WTC11 (cell line): ENCODE measurements at regions not wholly inside any gene's neighbourhood (a gene's known extent, or its start where the extent isn't known, plus 50 kb on each side); places are given as distances from the start of the nearest gene placed in this dataset.

Experiments
- ATAC-seq: fragments of 200-7000 bp; cut with Tn5 transposase; 2 replicates; pipeline ENCODE4 v1.10.0; 2021; ENCODE audit warnings: mild to moderate bottlenecking, moderate library complexity
- CTCF ChIA-PET: fragments of 300-600 bp; sonication (Branson Sonifier 250); formaldehyde crosslinking; loops from one replicate; lab custom pipeline; 2021; ENCODE audit warnings: antibody characterized with exemption; lab: Charles Lee
- POLR2A ChIA-PET: fragments of 350-600 bp; sonication (Branson Sonifier 250); formaldehyde crosslinking; loops from one replicate; lab custom pipeline; 2021; ENCODE audit warnings: antibody characterized with exemption; lab: Charles Lee
- DNase-seq: peaks from one replicate; pipeline ENCODE4 v3.0.0; 2021; ENCODE audit warnings: low spot score
- H3K27ac Mint-ChIP-seq: 2 replicates; pipeline ENCODE4 v1.8.0; 2021; ENCODE audit warnings: mixed read lengths
- H3K27me3 Mint-ChIP-seq: 2 replicates; pipeline ENCODE4 v1.8.0; 2021; ENCODE audit warnings: low read depth, mild to moderate bottlenecking, moderate library complexity, mixed read lengths
- H3K36me3 Mint-ChIP-seq: 2 replicates; pipeline ENCODE4 v1.8.0; 2021; ENCODE audit warnings: mixed read lengths
- H3K4me1 Mint-ChIP-seq: 2 replicates; pipeline ENCODE4 v1.8.0; 2022; ENCODE audit warnings: mixed read lengths
- H3K4me3 Mint-ChIP-seq: 2 replicates; pipeline ENCODE4 v1.8.0; 2021; ENCODE audit warnings: mild to moderate bottlenecking, moderate library complexity, mixed read lengths
- H3K9me3 Mint-ChIP-seq: 2 replicates; pipeline ENCODE4 v1.8.0; 2021; ENCODE audit warnings: mixed read lengths
- ATF1 ChIP-seq: sonication (generic); formaldehyde crosslinking; IDR thresholded peaks from 2 replicates; pipeline ENCODE4 v1.8.1; 2023; ENCODE audit warnings: mild to moderate bottlenecking, moderate library complexity, missing genetic modification reagents
- CREB1 ChIP-seq: sonication (generic); formaldehyde crosslinking; IDR thresholded peaks from 2 replicates; pipeline ENCODE4 v1.8.0; 2023; ENCODE audit warnings: mild to moderate bottlenecking, missing genetic modification reagents
- CREM ChIP-seq: sonication (generic); formaldehyde crosslinking; IDR thresholded peaks from 2 replicates; pipeline ENCODE4 v1.8.1; 2022; ENCODE audit warnings: mild to moderate bottlenecking, missing genetic modification reagents, moderate library complexity
- EMX1 ChIP-seq: fragments of 250-450 bp; sonication (Bioruptor Pico); IDR thresholded peaks from 2 replicates; pipeline ENCODE4 v1.8.0; 2021; ENCODE audit warnings: mild to moderate bottlenecking
- ETV6 ChIP-seq: sonication (generic); formaldehyde crosslinking; IDR thresholded peaks from 2 replicates; pipeline ENCODE4 v1.8.1; 2022; ENCODE audit warnings: mild to moderate bottlenecking, missing genetic modification reagents
- FOXP1 ChIP-seq: sonication (generic); formaldehyde crosslinking; IDR thresholded peaks from 2 replicates; pipeline ENCODE4 v1.8.0; 2022; ENCODE audit warnings: missing genetic modification reagents, mild to moderate bottlenecking, moderate library complexity, borderline replicate concordance
- GRHL2 ChIP-seq: fragments of 250-450 bp; sonication (Bioruptor Pico); IDR thresholded peaks from 2 replicates; pipeline ENCODE4 v1.8.0; 2022; ENCODE audit warnings: mild to moderate bottlenecking, moderate library complexity; ENCODE audit not compliant: insufficient replicate concordance, severe bottlenecking
- JUN ChIP-seq: sonication (generic); formaldehyde crosslinking; IDR thresholded peaks from 2 replicates; pipeline ENCODE4 v1.8.0; 2023; ENCODE audit warnings: mild to moderate bottlenecking, missing genetic modification reagents
- KAT7 ChIP-seq: sonication (generic); formaldehyde crosslinking; IDR thresholded peaks from 2 replicates; pipeline ENCODE4 v1.8.1; 2023; ENCODE audit warnings: missing genetic modification reagents, mild to moderate bottlenecking, borderline replicate concordance
- MYBL2 ChIP-seq: sonication (generic); formaldehyde crosslinking; IDR thresholded peaks from 2 replicates; pipeline ENCODE4 v1.8.1; 2023; ENCODE audit warnings: mild to moderate bottlenecking, moderate library complexity, missing genetic modification reagents
- NR3C1 ChIP-seq: sonication (generic); formaldehyde crosslinking; conservative IDR thresholded peaks from 2 replicates; pipeline ENCODE4 v1.8.1; 2023; ENCODE audit warnings: low read depth, mild to moderate bottlenecking, missing genetic modification reagents
- PRRX2 ChIP-seq: fragments of 250-450 bp; sonication (Bioruptor Pico); IDR thresholded peaks from 2 replicates; pipeline ENCODE4 v1.8.0; 2021; ENCODE audit warnings: mild to moderate bottlenecking
- SMAD4 ChIP-seq: sonication (generic); formaldehyde crosslinking; IDR thresholded peaks from 2 replicates; pipeline ENCODE4 v1.8.0; 2022; ENCODE audit warnings: mild to moderate bottlenecking, missing genetic modification reagents
- ZNF121 ChIP-seq: sonication (generic); formaldehyde crosslinking; IDR thresholded peaks from 2 replicates; pipeline ENCODE4 v1.8.0; 2023; ENCODE audit warnings: missing genetic modification reagents
- ZNF396 ChIP-seq: fragments of 250-450 bp; sonication (Bioruptor Pico); IDR thresholded peaks from 2 replicates; pipeline ENCODE4 v1.8.0; 2021; ENCODE audit warnings: mild to moderate bottlenecking, moderate library complexity, borderline replicate concordance
- ZNF671 ChIP-seq: fragments of 250-450 bp; sonication (Bioruptor Pico); IDR thresholded peaks from 2 replicates; pipeline ENCODE4 v1.8.0; 2021; ENCODE audit warnings: mild to moderate bottlenecking
- TF ChIP-seq, protein P1 (sequence below): fragments of 250-450 bp; sonication (Bioruptor Pico); IDR thresholded peaks from 2 replicates; pipeline ENCODE4 v1.9.0; 2021; ENCODE audit warnings: moderate library complexity, mild to moderate bottlenecking, inconsistent platforms, borderline replicate concordance
- TF ChIP-seq, protein P2 (sequence below): sonication (generic); formaldehyde crosslinking; IDR thresholded peaks from 2 replicates; pipeline ENCODE4 v1.8.1; 2022; ENCODE audit warnings: missing genetic modification reagents, borderline replicate concordance
- TF ChIP-seq, protein P3 (sequence below): fragments of 250-450 bp; sonication (Bioruptor Pico); IDR thresholded peaks from 2 replicates; pipeline ENCODE4 v2.1.2; 2022; ENCODE audit warnings: mild to moderate bottlenecking, moderate library complexity
- TF ChIP-seq, protein P4 (sequence below): fragments of 250-450 bp; sonication (Bioruptor Pico); conservative IDR thresholded peaks from 2 replicates; pipeline ENCODE4 v1.9.0; 2021; ENCODE audit warnings: mild to moderate bottlenecking
- TF ChIP-seq, protein P5 (sequence below): fragments of 250-450 bp; sonication (Bioruptor Pico); IDR thresholded peaks from 2 replicates; pipeline ENCODE4 v1.9.0; 2021; ENCODE audit warnings: mild to moderate bottlenecking
- TF ChIP-seq, protein P6 (sequence below): sonication (generic); formaldehyde crosslinking; IDR thresholded peaks from 2 replicates; pipeline ENCODE4 v1.8.1; 2023; ENCODE audit warnings: mild to moderate bottlenecking, missing genetic modification reagents, moderate library complexity
- TF ChIP-seq, protein P7 (sequence below): sonication (generic); formaldehyde crosslinking; conservative IDR thresholded peaks from 2 replicates; pipeline ENCODE4 v1.8.1; 2023; ENCODE audit warnings: mild to moderate bottlenecking, low read depth, missing genetic modification reagents, moderate library complexity

DNA sequence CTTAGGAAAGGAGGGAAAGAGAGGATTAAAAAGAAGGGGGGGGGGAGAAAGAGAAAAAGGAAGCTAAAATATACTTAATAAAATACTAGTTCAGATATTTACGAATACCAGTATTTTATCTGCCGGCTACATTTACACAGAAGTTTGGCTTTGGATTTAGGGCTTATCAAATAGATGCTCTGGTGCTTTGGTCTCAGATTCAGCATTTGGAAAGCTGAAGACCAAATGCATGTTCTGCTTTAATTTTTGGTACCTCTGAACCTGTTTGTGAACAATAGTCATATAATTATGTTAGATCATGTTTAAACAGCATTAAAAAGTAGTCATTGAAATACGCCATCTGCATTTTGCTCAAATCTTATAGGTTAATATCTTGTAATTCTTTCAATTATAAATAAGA, 786.0 kb upstream of the CITED2 start:
- peaks cover 6% of the 10 kb centered on the region for H3K36me3 Mint-ChIP-seq
- ATAC-seq (no peak), DNase-seq (no peak)
- no peaks in the 10 kb centered on the region for H3K27me3 Mint-ChIP-seq
- H3K27ac Mint-ChIP-seq: no peak overlapping the region
- CTCF ChIA-PET: interaction anchor here (0.6 kb wide), 1 partner anchor 589 kb away, joined by 4 read pairs; no protein-coding TSS in a partner anchor
- peaks cover 12% of the 10 kb centered on the region; the same call in 1 of the 2 replicates for H3K9me3 Mint-ChIP-seq
- TF ChIP-seq ZNF121 (CRISPR knock-in tag) (no peak), ETV6 (CRISPR knock-in tag) (no peak), NR3C1 (no peak), PRRX2 (CRISPR knock-in tag) (no peak), ATF1 (CRISPR knock-in tag) (no peak), SMAD4 (no peak), MYBL2 (CRISPR knock-in tag) (no peak), ZNF671 (CRISPR knock-in tag) (no peak), KAT7 (CRISPR knock-in tag) (no peak), EMX1 (CRISPR knock-in tag) (no peak)
- TF ChIP-seq, protein P1, sequence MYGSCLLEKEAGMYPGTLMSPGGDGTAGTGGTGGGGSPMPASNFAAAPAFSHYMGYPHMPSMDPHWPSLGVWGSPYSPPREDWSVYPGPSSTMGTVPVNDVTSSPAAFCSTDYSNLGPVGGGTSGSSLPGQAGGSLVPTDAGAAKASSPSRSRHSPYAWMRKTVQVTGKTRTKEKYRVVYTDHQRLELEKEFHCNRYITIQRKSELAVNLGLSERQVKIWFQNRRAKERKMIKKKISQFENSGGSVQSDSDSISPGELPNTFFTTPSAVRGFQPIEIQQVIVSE (CRISPR knock-in tag): no peak
- H3K4me1 Mint-ChIP-seq: peaks cover 3% of the 10 kb centered on the region; the same call in 1 of the 2 replicates
- POLR2A ChIA-PET: interaction anchor here (0.6 kb wide), 1 partner anchor 233 kb away, joined by 5 read pairs; no protein-coding TSS in a partner anchor
- no peak overlapping the region for H3K4me3 Mint-ChIP-seq

DNA sequence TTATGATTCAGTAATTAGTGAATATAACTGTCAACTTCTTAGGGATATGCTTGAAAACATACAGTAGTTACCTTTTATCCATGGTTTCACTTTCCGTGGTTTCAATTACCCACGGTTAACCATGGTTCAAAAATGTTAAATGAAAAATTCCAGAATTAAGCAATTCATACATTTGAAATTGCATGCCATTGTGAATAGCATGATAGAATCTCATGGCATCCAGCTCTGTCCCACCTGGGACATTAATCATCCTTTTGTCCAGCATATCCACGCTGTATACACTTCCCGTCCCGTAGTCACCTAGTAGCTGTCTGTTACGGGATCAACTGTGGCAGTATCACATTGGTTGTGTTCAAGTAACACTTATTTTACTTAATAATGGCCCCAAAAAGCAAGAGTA, 781.7 kb upstream of the CITED2 start:
- Mint-ChIP-seq H3K27ac (no peak overlapping the region), H3K4me1 (no peaks in the 10 kb centered on the region), H3K4me3 (no peak overlapping the region), H3K27me3 (no peaks in the 10 kb centered on the region), H3K9me3 (peaks cover 15% of the 10 kb centered on the region), H3K36me3 (no peaks in the 10 kb centered on the region)
- DNase-seq: no peak
- POLR2A ChIA-PET: no interaction called here
- CTCF ChIA-PET: no interaction called here
- no peak for ATAC-seq
- TF ChIP-seq, protein P2, sequence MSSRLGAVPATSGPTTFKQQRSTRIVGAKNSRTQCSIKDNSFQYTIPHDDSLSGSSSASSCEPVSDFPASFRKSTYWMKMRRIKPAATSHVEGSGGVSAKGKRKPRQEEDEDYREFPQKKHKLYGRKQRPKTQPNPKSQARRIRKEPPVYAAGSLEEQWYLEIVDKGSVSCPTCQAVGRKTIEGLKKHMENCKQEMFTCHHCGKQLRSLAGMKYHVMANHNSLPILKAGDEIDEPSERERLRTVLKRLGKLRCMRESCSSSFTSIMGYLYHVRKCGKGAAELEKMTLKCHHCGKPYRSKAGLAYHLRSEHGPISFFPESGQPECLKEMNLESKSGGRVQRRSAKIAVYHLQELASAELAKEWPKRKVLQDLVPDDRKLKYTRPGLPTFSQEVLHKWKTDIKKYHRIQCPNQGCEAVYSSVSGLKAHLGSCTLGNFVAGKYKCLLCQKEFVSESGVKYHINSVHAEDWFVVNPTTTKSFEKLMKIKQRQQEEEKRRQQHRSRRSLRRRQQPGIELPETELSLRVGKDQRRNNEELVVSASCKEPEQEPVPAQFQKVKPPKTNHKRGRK (CRISPR knock-in tag): no peak
- TF ChIP-seq, protein P3, sequence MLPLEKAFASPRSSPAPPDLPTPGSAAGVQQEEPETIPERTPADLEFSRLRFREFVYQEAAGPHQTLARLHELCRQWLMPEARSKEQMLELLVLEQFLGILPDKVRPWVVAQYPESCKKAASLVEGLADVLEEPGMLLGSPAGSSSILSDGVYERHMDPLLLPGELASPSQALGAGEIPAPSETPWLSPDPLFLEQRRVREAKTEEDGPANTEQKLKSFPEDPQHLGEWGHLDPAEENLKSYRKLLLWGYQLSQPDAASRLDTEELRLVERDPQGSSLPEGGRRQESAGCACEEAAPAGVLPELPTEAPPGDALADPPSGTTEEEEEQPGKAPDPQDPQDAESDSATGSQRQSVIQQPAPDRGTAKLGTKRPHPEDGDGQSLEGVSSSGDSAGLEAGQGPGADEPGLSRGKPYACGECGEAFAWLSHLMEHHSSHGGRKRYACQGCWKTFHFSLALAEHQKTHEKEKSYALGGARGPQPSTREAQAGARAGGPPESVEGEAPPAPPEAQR (CRISPR knock-in tag): no peak
- TF ChIP-seq, protein P4, sequence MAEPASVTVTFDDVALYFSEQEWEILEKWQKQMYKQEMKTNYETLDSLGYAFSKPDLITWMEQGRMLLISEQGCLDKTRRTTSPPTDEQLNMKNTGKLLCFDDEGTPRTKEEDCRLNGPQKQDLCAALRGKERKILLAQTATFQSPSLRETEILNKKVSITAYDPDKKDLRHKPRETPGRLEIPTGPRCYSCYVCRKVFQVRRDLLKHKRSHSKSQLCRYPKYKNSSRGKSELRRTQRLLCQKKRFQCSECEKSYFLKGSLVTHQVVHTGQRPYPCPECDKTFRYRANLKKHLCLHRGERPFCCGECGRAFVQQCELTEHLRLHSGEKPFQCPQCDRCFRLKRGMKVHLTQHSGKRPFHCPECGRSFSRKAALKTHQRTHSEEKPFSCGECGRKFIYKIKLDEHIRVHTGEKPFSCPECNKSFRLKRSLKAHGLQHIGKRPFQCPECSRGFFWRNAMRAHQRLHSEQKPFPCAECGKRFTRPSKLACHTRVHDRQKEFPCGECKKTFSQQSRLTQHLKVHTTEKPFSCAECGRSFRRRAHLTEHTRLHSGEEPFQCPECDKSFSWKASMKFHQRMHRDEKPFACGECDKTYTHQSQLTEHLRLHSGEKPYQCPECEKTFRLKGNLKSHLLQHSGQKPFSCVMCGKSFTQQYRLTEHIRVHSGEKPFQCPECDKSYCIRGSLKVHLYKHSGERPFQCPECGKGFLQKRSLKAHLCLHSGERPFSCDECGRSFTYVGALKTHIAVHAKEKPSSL (CRISPR knock-in tag): no peak
- TF ChIP-seq ZNF396 (CRISPR knock-in tag): no peak
- TF ChIP-seq JUN (CRISPR knock-in tag): no peak
- no peak for TF ChIP-seq FOXP1 (CRISPR knock-in tag)
- TF ChIP-seq CREB1 (CRISPR knock-in tag): no peak
- TF ChIP-seq NR3C1: no peak
- TF ChIP-seq, protein P5, sequence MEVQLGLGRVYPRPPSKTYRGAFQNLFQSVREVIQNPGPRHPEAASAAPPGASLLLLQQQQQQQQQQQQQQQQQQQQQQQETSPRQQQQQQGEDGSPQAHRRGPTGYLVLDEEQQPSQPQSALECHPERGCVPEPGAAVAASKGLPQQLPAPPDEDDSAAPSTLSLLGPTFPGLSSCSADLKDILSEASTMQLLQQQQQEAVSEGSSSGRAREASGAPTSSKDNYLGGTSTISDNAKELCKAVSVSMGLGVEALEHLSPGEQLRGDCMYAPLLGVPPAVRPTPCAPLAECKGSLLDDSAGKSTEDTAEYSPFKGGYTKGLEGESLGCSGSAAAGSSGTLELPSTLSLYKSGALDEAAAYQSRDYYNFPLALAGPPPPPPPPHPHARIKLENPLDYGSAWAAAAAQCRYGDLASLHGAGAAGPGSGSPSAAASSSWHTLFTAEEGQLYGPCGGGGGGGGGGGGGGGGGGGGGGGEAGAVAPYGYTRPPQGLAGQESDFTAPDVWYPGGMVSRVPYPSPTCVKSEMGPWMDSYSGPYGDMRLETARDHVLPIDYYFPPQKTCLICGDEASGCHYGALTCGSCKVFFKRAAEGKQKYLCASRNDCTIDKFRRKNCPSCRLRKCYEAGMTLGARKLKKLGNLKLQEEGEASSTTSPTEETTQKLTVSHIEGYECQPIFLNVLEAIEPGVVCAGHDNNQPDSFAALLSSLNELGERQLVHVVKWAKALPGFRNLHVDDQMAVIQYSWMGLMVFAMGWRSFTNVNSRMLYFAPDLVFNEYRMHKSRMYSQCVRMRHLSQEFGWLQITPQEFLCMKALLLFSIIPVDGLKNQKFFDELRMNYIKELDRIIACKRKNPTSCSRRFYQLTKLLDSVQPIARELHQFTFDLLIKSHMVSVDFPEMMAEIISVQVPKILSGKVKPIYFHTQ: no peak
- no peak for TF ChIP-seq CREM
- no peak for TF ChIP-seq GRHL2 (CRISPR knock-in tag)
- TF ChIP-seq, protein P6, sequence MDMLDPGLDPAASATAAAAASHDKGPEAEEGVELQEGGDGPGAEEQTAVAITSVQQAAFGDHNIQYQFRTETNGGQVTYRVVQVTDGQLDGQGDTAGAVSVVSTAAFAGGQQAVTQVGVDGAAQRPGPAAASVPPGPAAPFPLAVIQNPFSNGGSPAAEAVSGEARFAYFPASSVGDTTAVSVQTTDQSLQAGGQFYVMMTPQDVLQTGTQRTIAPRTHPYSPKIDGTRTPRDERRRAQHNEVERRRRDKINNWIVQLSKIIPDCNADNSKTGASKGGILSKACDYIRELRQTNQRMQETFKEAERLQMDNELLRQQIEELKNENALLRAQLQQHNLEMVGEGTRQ: no peak
- TF ChIP-seq, protein P7, sequence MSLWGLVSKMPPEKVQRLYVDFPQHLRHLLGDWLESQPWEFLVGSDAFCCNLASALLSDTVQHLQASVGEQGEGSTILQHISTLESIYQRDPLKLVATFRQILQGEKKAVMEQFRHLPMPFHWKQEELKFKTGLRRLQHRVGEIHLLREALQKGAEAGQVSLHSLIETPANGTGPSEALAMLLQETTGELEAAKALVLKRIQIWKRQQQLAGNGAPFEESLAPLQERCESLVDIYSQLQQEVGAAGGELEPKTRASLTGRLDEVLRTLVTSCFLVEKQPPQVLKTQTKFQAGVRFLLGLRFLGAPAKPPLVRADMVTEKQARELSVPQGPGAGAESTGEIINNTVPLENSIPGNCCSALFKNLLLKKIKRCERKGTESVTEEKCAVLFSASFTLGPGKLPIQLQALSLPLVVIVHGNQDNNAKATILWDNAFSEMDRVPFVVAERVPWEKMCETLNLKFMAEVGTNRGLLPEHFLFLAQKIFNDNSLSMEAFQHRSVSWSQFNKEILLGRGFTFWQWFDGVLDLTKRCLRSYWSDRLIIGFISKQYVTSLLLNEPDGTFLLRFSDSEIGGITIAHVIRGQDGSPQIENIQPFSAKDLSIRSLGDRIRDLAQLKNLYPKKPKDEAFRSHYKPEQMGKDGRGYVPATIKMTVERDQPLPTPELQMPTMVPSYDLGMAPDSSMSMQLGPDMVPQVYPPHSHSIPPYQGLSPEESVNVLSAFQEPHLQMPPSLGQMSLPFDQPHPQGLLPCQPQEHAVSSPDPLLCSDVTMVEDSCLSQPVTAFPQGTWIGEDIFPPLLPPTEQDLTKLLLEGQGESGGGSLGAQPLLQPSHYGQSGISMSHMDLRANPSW (CRISPR knock-in tag): no peak
